Sigmoid colon (tissue), 6 donors: ENCODE measurements at regions not wholly inside any gene's neighbourhood (a gene's known extent, or its start where the extent isn't known, plus 50 kb on each side); places are given as distances from the start of the nearest gene placed in this dataset.

Experiments
- DNase-seq: peaks from one replicate; pipeline ENCODE4 v3.0.0-alpha.2; 2019
- H3K27ac ChIP-seq, 4 donors: fragments of 200-600 bp; sonication (generic); one replicate each; pipeline ENCODE4 v1.5.1; 2016 to 2019; ENCODE audit warnings: mild to moderate bottlenecking in 1 of 4
- H3K27me3 ChIP-seq, 3 donors: fragments of 200-600 bp; sonication (generic); one replicate each; pipeline ENCODE4 v1.5.1; 2019; ENCODE audit warnings: mild to moderate bottlenecking in 1 of 3
- H3K36me3 ChIP-seq, 4 donors: fragments of 200-600 bp; sonication (generic); one replicate each; pipeline ENCODE4 v1.5.1; 2016 to 2019
- H3K4me1 ChIP-seq, 4 donors: fragments of 200-600 bp; sonication (generic); one replicate each; pipeline ENCODE4 v1.5.1; 2017 to 2019
- H3K4me3 ChIP-seq, 4 donors: fragments of 200-600 bp; sonication (generic); one replicate each; pipeline ENCODE4 v1.5.1; 2017 to 2019; ENCODE audit warnings: mild to moderate bottlenecking in 2 of 4, moderate library complexity in 1 of 4
- H3K9me3 ChIP-seq, 4 donors: fragments of 200-600 bp in 3 of 4; sonication (generic) in 3 of 4; one replicate each; pipeline versions ENCODE4 v1.5.1 to v1.6.1; 2013 to 2019
- EP300 ChIP-seq, 4 donors: sonication (generic); formaldehyde crosslinking; IDR thresholded peaks; one replicate each; pipeline ENCODE4 v1.6.1; 2017; ENCODE audit warnings: antibody characterized with exemption in 4 of 4
- POLR2A ChIP-seq, 2 donors: fragments of 450-650 bp; IDR thresholded peaks; one replicate each; pipeline ENCODE4 v1.6.1; 2016; ENCODE audit warnings: antibody characterized with exemption in 2 of 2, mild to moderate bottlenecking in 2 of 2, moderate library complexity in 2 of 2
- POLR2AphosphoS5 ChIP-seq, 4 donors: sonication (generic); formaldehyde crosslinking; IDR thresholded peaks; one replicate each; pipeline ENCODE4 v1.6.1; 2017; ENCODE audit warnings: antibody characterized with exemption in 4 of 4
- WGBS, 2 donors: extraction: QIAGEN DNeasy Blood & Tissue Kit; methylation state at CpG; one replicate each; pipeline ENCODE4 v1.1.7; 2013; 5-methylcytosine and 5-hydroxymethylcytosine counted together
- intact Hi-C: fragments of 100-400 bp; cut with DNase I; formaldehyde crosslinking; loops from one replicate; pipeline ENCODE4 v1.15.1; 2023
- TF ChIP-seq, protein P1 (sequence below), 4 experiments: fragments of 450-650 bp in 3 of 4; fragments of 200-600 bp in 1 of 4; IDR thresholded peaks; one replicate each; pipeline ENCODE4 v1.5.1; 2016 to 2019; ENCODE audit warnings: antibody characterized with exemption in 4 of 4, mild to moderate bottlenecking in 3 of 4, moderate library complexity in 2 of 4
- donor health status: healthy with polysubstance abuse.
- donor health status: healthy.

DNA sequence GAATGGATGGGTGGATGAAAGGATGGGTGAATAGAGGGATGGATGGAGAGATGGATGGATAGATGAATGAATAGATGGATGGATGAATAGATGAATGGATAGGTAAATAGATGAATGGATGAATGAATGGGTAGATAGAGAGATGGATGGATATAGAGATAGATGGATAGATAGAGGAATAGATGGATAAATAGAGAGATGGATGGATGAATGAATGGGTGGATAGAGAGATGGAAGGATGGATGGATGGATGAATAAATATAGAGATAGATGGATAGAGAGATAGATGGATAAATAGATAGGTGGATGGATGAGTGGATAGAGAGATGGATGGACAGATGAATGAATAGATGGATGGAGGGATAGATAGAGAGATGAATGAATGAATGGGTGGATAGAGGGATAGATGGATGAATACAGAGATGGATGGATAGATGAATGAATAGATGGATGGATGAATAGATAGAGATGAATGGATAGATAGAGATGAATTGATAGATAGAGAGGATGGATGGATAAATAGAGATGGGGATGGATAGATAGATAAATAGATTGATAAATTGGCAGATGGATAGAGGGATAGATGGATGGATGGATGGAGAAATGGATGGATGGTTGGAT lies 106.7 kb upstream of the SOX1 start:
- intact Hi-C loops = no loop called here
- no peaks in the 10 kb centered on the region for H3K4me1 ChIP-seq
- H3K4me3 ChIP-seq = no peak overlapping the region
- TF ChIP-seq POLR2A (IDR thresholded peaks at IDR 0.05) (no peak), POLR2AphosphoS5 (IDR thresholded peaks at IDR 0.05) (no peak), EP300 (IDR thresholded peaks at IDR 0.05) (no peak)
- TF ChIP-seq, protein P1, sequence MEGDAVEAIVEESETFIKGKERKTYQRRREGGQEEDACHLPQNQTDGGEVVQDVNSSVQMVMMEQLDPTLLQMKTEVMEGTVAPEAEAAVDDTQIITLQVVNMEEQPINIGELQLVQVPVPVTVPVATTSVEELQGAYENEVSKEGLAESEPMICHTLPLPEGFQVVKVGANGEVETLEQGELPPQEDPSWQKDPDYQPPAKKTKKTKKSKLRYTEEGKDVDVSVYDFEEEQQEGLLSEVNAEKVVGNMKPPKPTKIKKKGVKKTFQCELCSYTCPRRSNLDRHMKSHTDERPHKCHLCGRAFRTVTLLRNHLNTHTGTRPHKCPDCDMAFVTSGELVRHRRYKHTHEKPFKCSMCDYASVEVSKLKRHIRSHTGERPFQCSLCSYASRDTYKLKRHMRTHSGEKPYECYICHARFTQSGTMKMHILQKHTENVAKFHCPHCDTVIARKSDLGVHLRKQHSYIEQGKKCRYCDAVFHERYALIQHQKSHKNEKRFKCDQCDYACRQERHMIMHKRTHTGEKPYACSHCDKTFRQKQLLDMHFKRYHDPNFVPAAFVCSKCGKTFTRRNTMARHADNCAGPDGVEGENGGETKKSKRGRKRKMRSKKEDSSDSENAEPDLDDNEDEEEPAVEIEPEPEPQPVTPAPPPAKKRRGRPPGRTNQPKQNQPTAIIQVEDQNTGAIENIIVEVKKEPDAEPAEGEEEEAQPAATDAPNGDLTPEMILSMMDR (IDR thresholded peaks at IDR 0.05) = no peak
- no peaks in the 10 kb centered on the region for H3K9me3 ChIP-seq
- H3K36me3 ChIP-seq = no peaks in the 10 kb centered on the region
- no peak overlapping the region for H3K27ac ChIP-seq
- no peak for DNase-seq
- peaks cover 0 to 3% (median 0%) of the 10 kb centered on the region in 3 donors for H3K27me3 ChIP-seq

DNA sequence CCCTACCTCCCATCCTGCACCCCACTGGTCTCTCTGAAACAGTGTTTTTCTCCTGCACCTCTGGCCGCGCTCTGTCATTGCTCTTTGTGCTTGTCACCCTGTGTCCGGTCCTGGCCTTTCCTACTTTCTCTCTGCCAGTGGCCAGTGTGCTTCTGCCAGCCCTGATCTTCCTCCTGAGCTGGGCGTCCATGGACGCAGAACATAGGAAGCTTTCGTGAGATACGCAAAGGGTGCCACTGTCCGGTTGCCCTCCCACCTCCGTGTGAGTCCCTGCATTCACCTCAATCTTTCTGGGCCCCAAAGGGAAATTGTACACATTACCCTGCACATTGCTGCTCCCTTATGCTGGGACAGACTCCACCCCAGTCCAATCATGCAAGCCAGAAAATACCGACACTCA lies 105.7 kb upstream of the SOX1 start:
- Histone ChIP-seq H3K27ac (no peak overlapping the region), H3K36me3 (no peaks in the 10 kb centered on the region), H3K9me3 (no peaks in the 10 kb centered on the region), H3K27me3 (peaks cover 0 to 1% (median 0%) of the 10 kb centered on the region in 3 donors), H3K4me3 (no peak overlapping the region), H3K4me1 (no peaks in the 10 kb centered on the region)
- DNase-seq = peak; percentile 44
- TF ChIP-seq POLR2AphosphoS5 (IDR thresholded peaks at IDR 0.05) (no peak), POLR2A (IDR thresholded peaks at IDR 0.05) (no peak), EP300 (IDR thresholded peaks at IDR 0.05) (no peak)
- TF ChIP-seq, protein P1 (IDR thresholded peaks at IDR 0.05) = no peak
- WGBS, 2 donors = 84 to 90% methylated on average over 10 of the region's 10 CpGs
- intact Hi-C loops = no loop called here

DNA sequence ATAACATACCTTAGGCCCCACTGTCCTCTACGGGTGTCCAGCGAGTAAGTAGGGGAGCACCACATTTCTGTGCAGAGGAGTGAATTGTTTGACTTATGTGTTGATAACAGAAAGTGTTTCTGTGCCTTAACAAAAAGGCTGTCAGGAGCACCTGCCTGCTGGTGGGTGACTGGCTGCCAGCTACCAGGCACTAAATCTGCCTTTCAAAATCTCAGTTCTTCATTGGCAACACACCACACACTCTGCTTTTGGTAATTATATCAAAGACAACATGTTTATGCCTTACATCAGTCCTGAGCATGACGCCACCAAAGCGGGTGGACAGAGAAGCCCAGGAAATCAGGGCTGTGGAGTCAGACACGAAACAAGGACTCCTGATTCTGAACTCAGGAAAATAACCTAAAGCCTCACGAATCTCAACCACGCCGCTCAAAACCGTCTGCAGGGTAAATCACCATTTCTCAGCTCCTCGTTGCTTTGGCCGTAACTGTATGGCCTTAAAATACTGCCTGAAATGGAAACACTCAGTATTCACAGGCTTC lies 105.2 kb upstream of the SOX1 start:
- no peaks in the 10 kb centered on the region for H3K4me1 ChIP-seq
- intact Hi-C loops = no loop called here
- no peaks in the 10 kb centered on the region for H3K27me3 ChIP-seq
- WGBS, 2 donors = 85% methylated on average over 11 of the region's 11 CpGs
- no peak overlapping the region for H3K4me3 ChIP-seq
- H3K27ac ChIP-seq = no peak overlapping the region
- TF ChIP-seq POLR2A (IDR thresholded peaks at IDR 0.05) (no peak), POLR2AphosphoS5 (IDR thresholded peaks at IDR 0.05) (no peak)
- no peak for DNase-seq
- no peaks in the 10 kb centered on the region for H3K36me3 ChIP-seq
- no peaks in the 10 kb centered on the region for H3K9me3 ChIP-seq

DNA sequence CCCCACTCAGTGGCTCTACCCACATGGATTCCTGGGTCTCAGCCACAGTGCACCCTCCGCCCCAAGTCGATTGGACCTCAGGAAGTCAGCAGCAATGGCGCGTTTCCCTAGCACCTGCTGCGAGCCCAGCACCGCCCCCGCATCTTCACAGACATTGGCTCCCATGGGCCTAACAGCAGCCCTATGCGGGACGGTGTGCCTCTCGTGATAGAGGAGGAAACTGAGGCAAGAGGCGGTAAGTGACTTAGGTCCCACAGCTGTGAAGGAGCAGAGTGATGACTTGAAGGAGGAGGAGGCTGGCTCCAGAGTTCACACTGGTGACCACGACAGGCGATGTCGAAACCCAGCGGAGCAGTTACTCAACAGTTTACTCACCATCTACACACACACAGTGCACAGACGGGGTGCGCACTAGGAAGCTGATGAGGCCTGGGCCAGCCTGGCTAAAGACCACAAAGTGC lies 104.5 kb upstream of the SOX1 start:
- peak; percentile 56 for DNase-seq

DNA sequence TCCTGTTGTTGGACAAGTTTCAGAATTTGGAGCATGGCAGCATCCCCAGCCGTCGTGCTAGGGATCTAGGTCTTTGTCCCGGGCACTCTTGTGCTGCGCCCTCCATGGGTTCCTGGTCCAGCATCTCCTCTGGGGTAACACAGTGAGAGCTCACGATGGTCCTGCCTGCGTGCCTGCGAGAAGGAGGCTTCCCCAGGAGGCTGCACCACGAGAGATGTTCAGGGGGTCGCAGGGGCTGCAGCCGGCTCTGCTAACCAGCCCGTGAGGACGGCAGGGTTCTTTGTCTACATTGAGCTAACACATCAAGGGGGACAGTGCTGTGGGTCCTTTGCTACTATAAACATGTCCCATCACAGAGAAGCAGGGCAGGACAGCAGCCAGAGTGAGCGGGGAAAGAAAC lies 103.9 kb upstream of the SOX1 start:
- WGBS, 2 donors = 90 to 92% methylated on average over 13 of the region's 13 CpGs
- intact Hi-C loops = no loop called here
- Histone ChIP-seq H3K9me3 (no peaks in the 10 kb centered on the region), H3K36me3 (no peaks in the 10 kb centered on the region), H3K27me3 (no peaks in the 10 kb centered on the region), H3K4me3 (no peak overlapping the region), H3K4me1 (no peaks in the 10 kb centered on the region), H3K27ac (no peak overlapping the region)
- TF ChIP-seq POLR2A (IDR thresholded peaks at IDR 0.05) (no peak), POLR2AphosphoS5 (IDR thresholded peaks at IDR 0.05) (no peak)
- TF ChIP-seq, protein P1 (IDR thresholded peaks at IDR 0.05) = no peak
- peak; percentile 51 for DNase-seq

More for the DNA sequence above, 104.5 kb upstream of the SOX1 start:
- no peaks in the 10 kb centered on the region for H3K36me3 ChIP-seq
- H3K27ac ChIP-seq = no peak overlapping the region
- no peaks in the 10 kb centered on the region for H3K4me1 ChIP-seq
- WGBS, 2 donors = 87 to 89% methylated on average over 17 of the region's 17 CpGs
- H3K9me3 ChIP-seq = no peaks in the 10 kb centered on the region
- H3K4me3 ChIP-seq = no peak overlapping the region
- no peaks in the 10 kb centered on the region for H3K27me3 ChIP-seq
- intact Hi-C loops = no loop called here
- TF ChIP-seq POLR2AphosphoS5 (IDR thresholded peaks at IDR 0.05) = no peak
- TF ChIP-seq EP300 (IDR thresholded peaks at IDR 0.05) = no peak
- TF ChIP-seq, protein P1 (IDR thresholded peaks at IDR 0.05) = no peak
- no peak for TF ChIP-seq POLR2A (IDR thresholded peaks at IDR 0.05)
